H1 (cell line): ENCODE measurements at regions not wholly inside any gene's neighbourhood (a gene's known extent, or its start where the extent isn't known, plus 50 kb on each side); places are given as distances from the start of the nearest gene placed in this dataset.

Source experiments
- CTCF ChIA-PET: fragments of 300-600 bp; sonication (Branson Sonifier 250); formaldehyde crosslinking; loops from one replicate; lab custom pipeline; 2021; ENCODE audit not compliant: partially characterized antibody; lab: Charles Lee
- POLR2A ChIA-PET: fragments of 300-600 bp; sonication (Branson Sonifier 250); formaldehyde crosslinking; loops from one replicate; lab custom pipeline; 2021; ENCODE audit warnings: inconsistent platforms; ENCODE audit not compliant: partially characterized antibody; lab: Charles Lee
- DNase-seq, 2 experiments: peaks; one replicate each; pipeline versions ENCODE4 v3.0.0 to v3.0.0-alpha.2; 2010 to 2022; ENCODE audit warnings: low spot score in 2 of 2, low read depth in 1 of 2, mixed read lengths in 1 of 2
- FAIRE-seq: peaks from 2 replicates; lab custom pipeline; 2011; peaks lifted over from hg19 to GRCh38; lab: Jason Lieb, UNC
- H2AFZ ChIP-seq: 2 replicates; pipeline ENCODE4 v1.8.1; 2012; ENCODE audit warnings: low read length, inconsistent platforms
- H2AK5ac ChIP-seq: 2 replicates; pipeline ENCODE4 v1.6.1; 2013; ENCODE audit warnings: low read depth, low read length
- H2BK120ac ChIP-seq: replicated peaks from 2 replicates; pipeline ENCODE3; 2013; ENCODE audit warnings: low read depth, low read length, inconsistent platforms
- H2BK12ac ChIP-seq: 2 replicates; pipeline ENCODE4 v1.6.1; 2013; ENCODE audit warnings: low read depth, low read length
- H2BK15ac ChIP-seq: 2 replicates; pipeline ENCODE4 v1.6.1; 2013; ENCODE audit warnings: low read length
- H2BK20ac ChIP-seq: 2 replicates; pipeline ENCODE4 v1.6.1; 2013; ENCODE audit warnings: low read length
- H2BK5ac ChIP-seq: 2 replicates; pipeline ENCODE4 v1.6.1; 2013; ENCODE audit warnings: low read depth, low read length
- H3K14ac ChIP-seq: 2 replicates; pipeline ENCODE4 v1.6.1; 2013; ENCODE audit warnings: inconsistent platforms; ENCODE audit not compliant: insufficient read length
- H3K18ac ChIP-seq: 2 replicates; pipeline ENCODE4 v1.6.1; 2013; ENCODE audit warnings: low read length; ENCODE audit errors: extremely low read depth
- H3K23ac ChIP-seq: 2 replicates; pipeline ENCODE4 v1.6.1; 2013; ENCODE audit warnings: inconsistent platforms; ENCODE audit not compliant: insufficient read length
- H3K23me2 ChIP-seq: 2 replicates; pipeline ENCODE4 v1.6.1; 2013; ENCODE audit warnings: low read depth, low read length
- H3K27ac ChIP-seq: 2 replicates; pipeline ENCODE4 v1.6.1; 2011; ENCODE audit warnings: low read depth, low read length, inconsistent platforms
- H3K27me3 ChIP-seq, 4 experiments: replicated peaks in 1 of 4; 1 replicate in 1 of 4; 2 replicates in 3 of 4; pipeline versions ENCODE4 v1.6.1 to v1.8.1; 2011 to 2013; ENCODE audit warnings: low read length in 3 of 4, mild to moderate bottlenecking in 3 of 4, inconsistent platforms in 2 of 4, mixed read lengths in 2 of 4, moderate library complexity in 1 of 4; ENCODE audit not compliant: control insufficient read depth in 3 of 4, insufficient read depth in 3 of 4; ENCODE audit errors: extremely low read depth in 1 of 4
- H3K36me3 ChIP-seq, 4 experiments: 2 replicates each; pipeline versions ENCODE4 v1.6.1 to v1.8.1; 2011 to 2013; ENCODE audit warnings: mild to moderate bottlenecking in 4 of 4, low read length in 3 of 4, moderate library complexity in 2 of 4, control low read depth in 1 of 4, inconsistent platforms in 1 of 4; ENCODE audit not compliant: insufficient read depth in 4 of 4, control insufficient read depth in 2 of 4
- H3K4ac ChIP-seq: replicated peaks from 2 replicates; pipeline ENCODE3; 2013; ENCODE audit warnings: low read length, low read depth, mixed read lengths, inconsistent platforms; ENCODE audit not compliant: insufficient read length
- H3K4me1 ChIP-seq, 4 experiments: replicated peaks in 1 of 4; 1 replicate in 1 of 4; 2 replicates in 3 of 4; pipeline versions ENCODE4 v1.6.1 to v1.8.1; 2011 to 2013; ENCODE audit warnings: low read length in 3 of 4, inconsistent platforms in 2 of 4, mixed read lengths in 1 of 4; ENCODE audit not compliant: insufficient read depth in 4 of 4, control insufficient read depth in 3 of 4
- H3K4me2 ChIP-seq, 2 experiments: 2 replicates each; pipeline versions ENCODE4 v1.6.1 to v1.8.1; 2011 to 2013; ENCODE audit warnings: low read depth in 2 of 2, low read length in 2 of 2, control low read depth in 1 of 2, inconsistent platforms in 1 of 2, mild to moderate bottlenecking in 1 of 2; ENCODE audit not compliant: insufficient read depth in 1 of 2
- H3K4me3 ChIP-seq, 4 experiments: fragments of 200-600, 300-600 bp in 1 of 4; sonication (generic), shearing (Covaris generic), sonication (Bioruptor Twin) in 1 of 4; 2 replicates each; pipeline versions ENCODE4 v1.5.1 to v1.8.1; 2011 to 2016; ENCODE audit warnings: low read length in 4 of 4, low read depth in 3 of 4, control low read depth in 2 of 4, inconsistent platforms in 2 of 4, mild to moderate bottlenecking in 2 of 4, mixed read lengths in 1 of 4, moderate library complexity in 1 of 4; ENCODE audit not compliant: insufficient read depth in 2 of 4; ENCODE audit errors: extremely low read depth in 1 of 4
- H3K56ac ChIP-seq: replicated peaks from 2 replicates; pipeline ENCODE3; 2013; ENCODE audit warnings: low read depth, mild to moderate bottlenecking, mixed read lengths, low read length, inconsistent platforms; ENCODE audit not compliant: insufficient read length
- H3K79me1 ChIP-seq: 2 replicates; pipeline ENCODE4 v1.6.1; 2013; ENCODE audit warnings: low read depth, low read length, control low read depth
- H3K79me2 ChIP-seq, 2 experiments: 2 replicates each; pipeline versions ENCODE4 v1.6.1 to v1.8.1; 2012 to 2013; ENCODE audit warnings: low read length in 2 of 2, mild to moderate bottlenecking in 2 of 2, inconsistent platforms in 1 of 2; ENCODE audit not compliant: insufficient read depth in 2 of 2, control insufficient read depth in 1 of 2
- H3K9ac ChIP-seq, 4 experiments: replicated peaks in 1 of 4; 1 replicate in 1 of 4; 2 replicates in 3 of 4; pipeline versions ENCODE4 v1.6.1 to v1.8.1; 2011 to 2013; ENCODE audit warnings: low read depth in 3 of 4, low read length in 3 of 4, control low read depth in 2 of 4, mild to moderate bottlenecking in 2 of 4, moderate library complexity in 2 of 4, inconsistent platforms in 1 of 4; ENCODE audit errors: extremely low read depth in 1 of 4
- H3K9me3 ChIP-seq, 2 experiments: 2 replicates each; pipeline versions ENCODE4 v1.6.1 to v1.8.1; 2012 to 2013; ENCODE audit warnings: mild to moderate bottlenecking in 2 of 2, moderate library complexity in 2 of 2, control low read depth in 1 of 2, inconsistent platforms in 1 of 2, low read depth in 1 of 2, low read length in 1 of 2, mixed read lengths in 1 of 2; ENCODE audit not compliant: insufficient read depth in 2 of 2
- H4K20me1 ChIP-seq, 2 experiments: replicated peaks in 1 of 2; 2 replicates each; pipeline versions ENCODE3 to v1.8.1; 2011 to 2013; ENCODE audit warnings: inconsistent platforms in 2 of 2, low read length in 2 of 2, mild to moderate bottlenecking in 1 of 2; ENCODE audit not compliant: insufficient read depth in 2 of 2, control insufficient read depth in 1 of 2
- H4K5ac ChIP-seq: 2 replicates; pipeline ENCODE4 v1.6.1; 2013; ENCODE audit warnings: low read length, low read depth, mixed read lengths, inconsistent platforms; ENCODE audit not compliant: insufficient read length
- H4K8ac ChIP-seq: 2 replicates; pipeline ENCODE4 v1.8.0; 2013; ENCODE audit warnings: mild to moderate bottlenecking, moderate library complexity, low read length, inconsistent platforms; ENCODE audit not compliant: insufficient read depth; ENCODE audit errors: extremely low read depth
- H4K91ac ChIP-seq: replicated peaks from 2 replicates; pipeline ENCODE3; 2013; ENCODE audit warnings: low read length, mixed read lengths, inconsistent platforms; ENCODE audit not compliant: insufficient read length
- BRCA1 ChIP-seq: IDR thresholded peaks from 2 replicates; pipeline ENCODE4 v1.6.1; 2012; ENCODE audit warnings: low read depth, low read length, improper control_type of control experiment
- CTBP2 ChIP-seq: IDR thresholded peaks from 2 replicates; pipeline ENCODE4 v1.7.0; 2011; ENCODE audit warnings: borderline replicate concordance, mild to moderate bottlenecking, moderate library complexity, mixed read lengths, low read length; ENCODE audit not compliant: insufficient read depth, insufficient read length
- HDAC6 ChIP-seq: IDR thresholded peaks from one replicate; pipeline ENCODE4 v1.7.1; 2012; ENCODE audit warnings: low read depth, mild to moderate bottlenecking, inconsistent platforms, low read length, moderate library complexity
- RBBP5 ChIP-seq: IDR thresholded peaks from 2 replicates; pipeline ENCODE4 v1.7.1; 2012; ENCODE audit warnings: low read depth, mild to moderate bottlenecking, inconsistent platforms, low read length, moderate library complexity, borderline replicate concordance
- SIX5 ChIP-seq: IDR thresholded peaks from 2 replicates; pipeline ENCODE4 v1.6.1; 2011; ENCODE audit warnings: mild to moderate bottlenecking, low read depth, low read length
- SP1 ChIP-seq: IDR thresholded peaks from 2 replicates; pipeline ENCODE4 v1.6.1; 2011; ENCODE audit warnings: low read depth, low read length
- TCF12 ChIP-seq: IDR thresholded peaks from 2 replicates; pipeline ENCODE4 v1.6.1; 2011; ENCODE audit warnings: low read depth, mild to moderate bottlenecking, low read length
- WGBS, 2 experiments: shearing (Covaris generic) in 1 of 2; methylation state at CpG; one replicate each; pipeline versions ENCODE4 v1.1.6 to v1.1.7; 2013 to 2015; ENCODE audit warnings: low lambda C conversion rate in 2 of 2, mixed read lengths in 2 of 2, inconsistent platforms in 1 of 2, low coverage in 1 of 2, missing lambda C conversion rate in 1 of 2; ENCODE audit not compliant: insufficient replicate concordance in 2 of 2, insufficient coverage in 1 of 2, insufficient read length in 1 of 2; ENCODE audit errors: extremely low coverage in 1 of 2, missing lambda C conversion rate in 1 of 2; 5-methylcytosine and 5-hydroxymethylcytosine counted together

DNA sequence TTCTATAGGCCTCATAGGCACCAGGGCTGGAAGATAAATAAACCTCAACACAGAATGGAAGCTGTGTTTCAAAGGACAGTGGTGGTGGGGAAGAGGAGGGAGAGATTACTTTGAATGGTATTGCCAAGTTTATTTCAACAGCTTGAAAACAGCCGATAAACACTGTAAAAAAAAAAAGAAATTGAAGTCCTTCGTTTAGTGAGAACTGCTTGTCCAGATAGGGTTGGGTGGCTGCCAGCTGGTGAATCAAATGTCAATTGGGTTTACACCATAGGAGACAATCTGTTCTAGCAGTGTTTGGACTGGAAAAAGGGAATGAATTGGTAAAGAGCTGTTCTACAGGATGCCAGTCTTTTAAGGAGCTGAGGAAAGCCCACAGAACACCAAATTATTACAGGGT, 254.8 kb downstream of the PHF14 start:
- Histone ChIP-seq H3K9ac (no peak overlapping the region), H3K18ac (no peak overlapping the region), H3K79me1 (no peaks in the 10 kb centered on the region), H4K20me1 (peaks cover 0 to 2% of the 10 kb centered on the region in 2 experiments), H3K23ac (no peak overlapping the region), H3K9me3 (no peaks in the 10 kb centered on the region), H2BK12ac (no peak overlapping the region), H3K36me3 (no peaks in the 10 kb centered on the region), H2BK20ac (no peak overlapping the region), H2BK5ac (no peak overlapping the region), H3K4me3 (no peak overlapping the region), H2AFZ (no peak overlapping the region), H3K27ac (no peak overlapping the region), H3K79me2 (no peaks in the 10 kb centered on the region), H3K27me3 (no peaks in the 10 kb centered on the region), H3K4me2 (no peak overlapping the region), H3K14ac (no peak overlapping the region), H3K56ac (no peak overlapping the region), H2AK5ac (no peak overlapping the region), H2BK15ac (no peak overlapping the region), H4K5ac (no peak overlapping the region), H3K4me1 (peaks cover 0 to 2% (median 0%) of the 10 kb centered on the region in 4 experiments; a peak in 1 of 7 replicates), H2BK120ac (no peak overlapping the region), H4K8ac (no peak overlapping the region), H3K23me2 (no peaks in the 10 kb centered on the region), H3K4ac (no peak overlapping the region), H4K91ac (no peak overlapping the region)
- FAIRE-seq (no peak), DNase-seq (no peak)
- CTCF ChIA-PET, result interaction anchor here (1.4 to 6.6 kb wide), 2 partner anchors 9 to 16 kb away, joined by 5 to 37 read pairs; no protein-coding TSS in a partner anchor
- WGBS, 2 experiments, result 84% methylated on average over 2 of the region's 2 CpGs; no CpG with 5 or more reads in 1 of the 2 experiments
- POLR2A ChIA-PET, result no interaction called here
- TF ChIP-seq SIX5 (no peak), RBBP5 (no peak), HDAC6 (no peak), TCF12 (no peak), BRCA1 (no peak), CTBP2 (no peak), SP1 (no peak)
